GM18507 (cell line): ENCODE measurements at regions not wholly inside any gene's neighbourhood (a gene's known extent, or its start where the extent isn't known, plus 50 kb on each side); places are given as distances from the start of the nearest gene placed in this dataset.
"Not testable (repeated sequence)": the region's sequence is repeated elsewhere in the genome, so short reads cannot be mapped to it uniquely, and the experiment has no call there.

Experiments used
- DNase-seq: peaks from one replicate; pipeline ENCODE4 v3.0.0; 2011; ENCODE audit warnings: low read depth; ENCODE audit not compliant: insufficient read length; ENCODE audit errors: extremely low spot score
- FAIRE-seq: peaks from 2 replicates; lab custom pipeline; 2011; peaks lifted over from hg19 to GRCh38; lab: Jason Lieb, UNC

DNA sequence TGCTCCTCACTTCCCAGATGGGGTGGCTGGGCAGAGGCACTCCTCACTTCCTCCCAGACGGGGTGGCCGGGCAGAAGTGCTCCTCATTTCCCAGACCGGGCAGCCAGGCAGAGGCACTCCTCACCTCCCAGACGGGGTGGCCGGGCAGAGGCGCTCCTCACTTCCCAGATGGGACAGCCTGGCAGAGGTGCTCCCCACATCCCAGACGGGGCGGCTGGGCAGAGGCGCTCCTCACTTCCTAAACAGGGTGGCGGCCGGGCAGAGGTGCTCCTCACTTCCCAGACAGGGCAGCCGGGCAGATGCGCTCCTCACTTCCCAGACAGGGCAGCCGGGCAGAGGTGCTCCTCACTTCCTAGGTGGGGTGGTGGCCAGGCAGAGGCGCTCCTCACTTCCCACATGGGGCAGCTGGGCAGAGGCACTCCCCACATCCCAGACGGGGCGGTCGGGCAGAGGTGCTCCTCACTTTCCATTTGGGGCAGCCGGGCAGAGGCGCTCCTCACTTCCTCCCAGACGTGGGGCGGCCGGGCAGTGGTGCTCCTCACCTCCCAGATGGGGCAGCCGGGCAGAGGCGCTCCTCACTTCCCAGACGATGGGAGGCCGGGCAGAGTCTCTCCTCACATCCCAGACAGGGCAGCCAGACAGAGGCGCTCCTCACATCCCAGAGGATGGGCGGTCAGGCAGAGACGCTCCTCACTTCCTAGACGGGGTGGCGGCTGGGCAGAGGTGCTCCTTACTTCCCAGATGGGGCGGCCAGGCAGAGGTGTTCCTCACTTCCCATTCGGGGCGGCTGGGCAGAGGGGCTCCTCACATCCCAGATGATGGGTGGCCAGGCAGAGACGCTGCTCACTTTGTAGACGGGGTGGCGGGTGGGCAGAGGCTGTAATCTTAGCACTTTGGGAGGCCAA lies 274.5 kb downstream of the LIPI start:
- not testable (repeated sequence) for FAIRE-seq, DNase-seq

GRCh38 chr21:13935396-13936032 lies 275.2 kb downstream of the LIPI start:
- FAIRE-seq, DNase-seq: not testable (repeated sequence)

DNA sequence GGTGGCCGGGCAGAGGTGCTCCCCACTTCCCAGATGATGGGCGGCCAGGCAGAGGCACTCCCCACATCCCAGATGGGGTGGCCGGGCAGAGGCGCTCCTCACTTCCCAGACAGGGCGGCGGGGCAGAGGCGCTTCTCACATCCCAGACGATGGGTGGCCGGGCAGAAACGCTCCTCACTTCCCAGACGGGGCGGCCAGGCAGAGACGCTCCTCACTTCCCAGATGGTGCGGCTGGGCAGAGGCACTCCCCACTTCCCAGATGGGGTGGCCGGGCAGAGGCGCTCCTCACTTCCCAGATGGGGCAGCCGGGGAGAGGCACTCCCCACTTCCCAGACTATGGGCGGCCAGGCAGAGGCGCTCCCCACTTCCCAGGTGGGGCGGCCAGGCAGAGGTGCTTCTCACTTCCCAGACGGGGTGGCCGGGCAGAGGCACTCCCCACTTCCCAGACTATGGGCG lies 275.8 kb downstream of the LIPI start:
- not testable (repeated sequence) for DNase-seq, FAIRE-seq

- not testable (repeated sequence) for DNase-seq, FAIRE-seq
Observed at GRCh38 chr21:13923175-13923574, 287.6 kb downstream of the LIPI start.

- DNase-seq = not testable (repeated sequence)
Observed at GRCh38 chr21:13921455-13921854, 289.3 kb downstream of the LIPI start.

GRCh38 chr21:13907385-13907784 lies 297.8 kb downstream of the POTED start:
- FAIRE-seq, DNase-seq: not testable (repeated sequence)

More at GRCh38 chr21:13921455-13921854, 289.3 kb downstream of the LIPI start:
- not testable (repeated sequence) for FAIRE-seq

DNA sequence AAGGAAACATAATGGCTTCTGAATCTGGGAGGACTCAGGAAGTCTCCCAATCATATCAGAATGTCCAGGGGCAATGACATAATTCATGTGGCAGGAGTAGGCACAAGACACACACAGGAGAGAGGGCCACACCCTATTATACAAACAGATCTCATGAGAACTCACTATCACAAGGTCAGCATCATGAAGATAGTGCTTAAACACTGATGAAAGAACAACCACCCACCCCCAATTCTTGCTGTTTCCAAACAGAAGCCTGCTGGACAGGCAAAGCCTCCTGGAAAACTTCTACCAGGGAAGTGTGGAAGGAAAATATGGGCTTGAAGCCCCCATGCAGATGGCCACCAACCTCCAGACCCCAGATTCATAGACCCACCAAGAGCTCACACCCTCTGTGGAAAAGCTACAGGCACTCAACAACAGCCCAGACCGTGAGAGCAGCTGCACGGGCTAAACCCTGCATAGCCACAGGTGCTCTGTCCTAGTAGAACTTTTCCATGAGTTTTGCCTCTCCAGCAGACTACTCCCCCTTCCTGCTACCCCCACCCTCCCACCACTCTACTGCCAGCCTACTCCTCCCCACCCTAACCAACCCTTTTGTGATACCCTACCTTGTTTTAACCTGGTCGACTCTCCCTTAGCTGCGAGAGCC lies 287.1 kb downstream of the POTED start:
- FAIRE-seq, DNase-seq: not testable (repeated sequence)

- not testable (repeated sequence) for DNase-seq, FAIRE-seq
Observed at GRCh38 chr21:13893617-13894016, 284.0 kb downstream of the POTED start.

DNA sequence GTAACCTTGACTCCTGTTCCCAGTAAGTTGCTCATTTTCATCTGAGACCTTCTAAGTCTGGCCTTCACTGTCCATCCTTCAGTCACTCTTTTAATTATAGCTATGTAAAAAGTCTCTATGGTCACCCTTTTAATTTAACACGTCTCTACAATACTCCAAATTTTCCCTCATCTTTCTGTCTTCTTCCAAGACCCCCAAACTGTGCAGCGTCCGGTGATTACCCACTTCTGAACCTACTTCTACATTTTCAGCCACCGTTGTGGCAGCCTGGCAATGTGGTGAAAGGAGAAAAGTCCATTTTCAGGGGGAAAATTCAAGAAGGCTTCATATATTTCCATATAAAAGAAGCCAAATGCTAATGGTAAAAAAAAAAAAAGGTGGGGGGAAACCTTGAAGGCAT lies 283.4 kb downstream of the POTED start:
- not testable (repeated sequence) for DNase-seq, FAIRE-seq

- not testable (repeated sequence) for FAIRE-seq, DNase-seq
Observed at GRCh38 chr21:13892146-13892751, 282.7 kb downstream of the POTED start.

DNA sequence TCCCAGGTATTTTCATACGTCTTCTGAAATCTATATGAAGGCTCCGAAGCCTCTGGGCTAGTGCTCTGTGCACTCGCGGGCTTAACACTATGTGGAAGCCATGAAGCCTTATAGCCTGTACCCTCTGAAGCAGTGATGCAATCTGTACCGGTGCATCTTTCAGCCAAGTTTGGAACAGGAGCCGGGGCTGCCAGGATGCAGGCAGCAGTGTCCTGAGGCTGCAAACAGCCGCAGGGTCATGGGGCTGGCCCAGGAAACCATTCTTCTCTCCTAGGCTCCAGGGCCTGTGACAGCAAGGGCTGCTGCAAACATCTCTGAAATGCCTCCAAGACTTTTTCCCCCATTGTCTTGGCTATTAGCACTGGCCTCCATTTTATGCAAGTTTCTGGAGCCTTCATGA lies 279.6 kb downstream of the POTED start:
- DNase-seq, FAIRE-seq: not testable (repeated sequence)

- DNase-seq, FAIRE-seq: not testable (repeated sequence)
Observed at GRCh38 chr21:13883641-13884395, 274.2 kb downstream of the POTED start.

DNA sequence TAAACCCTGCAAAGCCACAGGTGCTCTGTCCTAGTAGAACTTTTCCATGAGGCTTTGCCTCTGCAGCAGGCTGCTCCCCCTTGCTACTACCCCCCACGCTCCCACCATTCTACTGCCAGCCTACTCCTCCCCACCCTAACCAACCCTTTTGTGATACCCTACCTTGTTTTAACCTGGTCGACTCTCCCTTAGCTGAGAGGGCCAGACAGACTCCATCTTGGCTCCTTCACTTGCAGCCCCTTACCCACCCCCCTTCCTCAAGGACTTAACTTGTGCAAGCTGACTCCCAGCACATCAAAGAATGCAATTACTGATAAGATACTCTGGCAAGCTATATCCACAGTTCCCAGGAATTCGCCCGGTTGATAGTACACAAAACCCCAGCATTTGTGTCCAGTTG lies 267.9 kb downstream of the POTED start:
- DNase-seq, FAIRE-seq: not testable (repeated sequence)

GRCh38 chr21:13876999-13877398 lies 267.4 kb downstream of the POTED start:
- not testable (repeated sequence) for DNase-seq, FAIRE-seq

- not testable (repeated sequence) for DNase-seq, FAIRE-seq
Observed at GRCh38 chr21:13874001-13874400, 264.4 kb downstream of the POTED start.

DNA sequence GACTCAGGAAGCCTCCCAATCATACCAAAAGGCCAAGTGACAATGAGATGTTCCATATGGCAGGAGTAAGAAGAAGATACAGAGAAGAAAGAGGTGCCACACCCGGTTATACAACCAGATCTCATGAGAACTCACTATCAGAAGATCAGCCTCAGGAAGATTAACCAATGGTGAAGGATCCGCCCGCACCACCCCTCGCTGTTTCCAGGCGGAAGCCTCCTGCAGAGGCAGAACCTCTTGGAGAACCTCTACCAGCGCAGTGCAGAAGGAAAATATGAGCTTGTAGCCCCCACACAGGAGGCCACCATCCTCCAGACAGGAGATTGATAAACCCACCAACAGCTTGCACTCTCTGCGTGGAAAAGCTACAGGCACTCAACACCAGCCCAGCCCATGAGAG lies 245.1 kb downstream of the POTED start:
- no peak for FAIRE-seq

GRCh38 chr21:13850808-13851207 lies 241.2 kb downstream of the POTED start:
- DNase-seq, FAIRE-seq: not testable (repeated sequence)

More for the DNA sequence above, 245.1 kb downstream of the POTED start:
- no peak for DNase-seq

GRCh38 chr21:13849489-13849888 lies 239.9 kb downstream of the POTED start:
- not testable (repeated sequence) for DNase-seq, FAIRE-seq
